CD14-positive monocyte (primary cell): ENCODE measurements at regions not wholly inside any gene's neighbourhood (a gene's known extent, or its start where the extent isn't known, plus 50 kb on each side); places are given as distances from the start of the nearest gene placed in this dataset.

Experiments used
- DNase-seq, 3 donors: peaks; one replicate each; pipeline ENCODE4 v3.0.0-alpha.2; 2011 to 2022
- H2AFZ ChIP-seq: 2 replicates; pipeline ENCODE4 v1.6.0; 2012; ENCODE audit warnings: mild to moderate bottlenecking, low read depth, low read length, inconsistent platforms; ENCODE audit not compliant: insufficient read depth, poor library complexity, severe bottlenecking
- H3K27ac ChIP-seq, 2 donors: 1 replicate in 1 of 2; 2 replicates in 1 of 2; pipeline ENCODE4 v1.5.1; 2012 to 2013; ENCODE audit warnings: low read length in 2 of 2, control low read depth in 1 of 2, inconsistent platforms in 1 of 2, low read depth in 1 of 2, mild to moderate bottlenecking in 1 of 2
- H3K27me3 ChIP-seq, 2 donors: one replicate each; pipeline versions ENCODE4 v1.6.0 to v1.6.1; 2011 to 2013; ENCODE audit warnings: low read length in 2 of 2; ENCODE audit not compliant: control insufficient read depth in 2 of 2, insufficient read depth in 2 of 2
- H3K36me3 ChIP-seq, 2 donors: replicated peaks in 1 of 2; 1 replicate in 1 of 2; 2 replicates in 1 of 2; pipeline versions ENCODE4 v1.5.1 to v1.6.1; 2012 to 2013; ENCODE audit warnings: low read length in 2 of 2, control low read depth in 1 of 2, inconsistent platforms in 1 of 2, mild to moderate bottlenecking in 1 of 2; ENCODE audit not compliant: insufficient read depth in 2 of 2, control insufficient read depth in 1 of 2
- H3K4me1 ChIP-seq, 2 donors: 1 replicate in 1 of 2; 2 replicates in 1 of 2; pipeline versions ENCODE4 v1.5.1 to v1.6.1; 2012 to 2013; ENCODE audit warnings: low read length in 2 of 2, control low read depth in 1 of 2, inconsistent platforms in 1 of 2, mild to moderate bottlenecking in 1 of 2, moderate library complexity in 1 of 2; ENCODE audit not compliant: insufficient read depth in 2 of 2, control insufficient read depth in 1 of 2
- H3K4me2 ChIP-seq: replicated peaks from 2 replicates; pipeline ENCODE3; 2012; ENCODE audit warnings: low read length, moderate library complexity, mild to moderate bottlenecking; ENCODE audit not compliant: poor library complexity, severe bottlenecking; ENCODE audit errors: extremely low read depth
- H3K4me3 ChIP-seq, 3 experiments: fragments of 200-600 bp in 1 of 3; sonication (generic) in 1 of 3; replicated peaks in 1 of 3; 1 replicate in 2 of 3; 2 replicates in 1 of 3; pipeline ENCODE4 v1.5.1; 2011 to 2013; ENCODE audit warnings: low read length in 3 of 3, mild to moderate bottlenecking in 3 of 3, control low read depth in 2 of 3, low read depth in 2 of 3, inconsistent platforms in 1 of 3, moderate library complexity in 1 of 3
- H3K79me2 ChIP-seq: 2 replicates; pipeline ENCODE4 v1.6.0; 2012; ENCODE audit warnings: mild to moderate bottlenecking, control low read depth, inconsistent platforms, low read length, moderate library complexity; ENCODE audit not compliant: insufficient read depth
- H3K9ac ChIP-seq: 2 replicates; pipeline ENCODE4 v1.6.0; 2017; ENCODE audit warnings: low read length, mild to moderate bottlenecking; ENCODE audit not compliant: insufficient read depth, poor library complexity, severe bottlenecking
- H3K9me3 ChIP-seq, 2 donors: replicated peaks in 1 of 2; 1 replicate in 1 of 2; 2 replicates in 1 of 2; pipeline versions ENCODE4 v1.5.1 to v1.6.1; 2012 to 2013; ENCODE audit warnings: low read length in 2 of 2, control low read depth in 1 of 2; ENCODE audit not compliant: control insufficient read depth in 1 of 2, insufficient read depth in 1 of 2
- H4K20me1 ChIP-seq: 2 replicates; pipeline ENCODE4 v1.6.0; 2012; ENCODE audit warnings: mild to moderate bottlenecking, low read length, control low read depth, moderate library complexity; ENCODE audit not compliant: insufficient read depth
- H3K27ac Mint-ChIP-seq, 7 donors: one replicate each; pipeline ENCODE4 v1.8.0; 2020; ENCODE audit warnings: mild to moderate bottlenecking in 7 of 7, mixed read lengths in 7 of 7, moderate library complexity in 6 of 7, inconsistent platforms in 2 of 7
- H3K27me3 Mint-ChIP-seq, 3 donors: one replicate each; pipeline ENCODE4 v1.8.0; 2021 to 2022; ENCODE audit warnings: low read depth in 3 of 3, mild to moderate bottlenecking in 3 of 3, mixed read lengths in 3 of 3, moderate library complexity in 3 of 3, inconsistent platforms in 1 of 3
- H3K36me3 Mint-ChIP-seq, 2 donors: one replicate each; pipeline ENCODE4 v1.8.0; 2020; ENCODE audit warnings: mixed read lengths in 2 of 2, inconsistent platforms in 1 of 2, mild to moderate bottlenecking in 1 of 2
- H3K4me1 Mint-ChIP-seq: one replicate; pipeline ENCODE4 v1.8.0; 2020; ENCODE audit warnings: mild to moderate bottlenecking, mixed read lengths
- H3K4me3 Mint-ChIP-seq, 2 donors: one replicate each; pipeline ENCODE4 v1.8.0; 2020; ENCODE audit warnings: mild to moderate bottlenecking in 2 of 2, mixed read lengths in 2 of 2, moderate library complexity in 1 of 2
- H3K9me3 Mint-ChIP-seq, 7 donors: one replicate each; pipeline ENCODE4 v1.8.0; 2020 to 2022; ENCODE audit warnings: mixed read lengths in 7 of 7, mild to moderate bottlenecking in 6 of 7, moderate library complexity in 6 of 7, inconsistent platforms in 2 of 7
- WGBS: methylation state at CpG from one replicate; pipeline ENCODE4 v1.1.5; 2013; ENCODE audit warnings: missing lambda C conversion rate; ENCODE audit not compliant: insufficient coverage; 5-methylcytosine and 5-hydroxymethylcytosine counted together
- intact Hi-C, 2 donors: fragments of 100-400 bp; cut with micrococcal nuclease; formaldehyde crosslinking; loops; one replicate each; pipeline versions ENCODE4 v1.15.0 to v1.15.1; 2023
- TF ChIP-seq, protein P1 (sequence below): fragments of 200-600 bp; IDR thresholded peaks from one replicate; pipeline ENCODE4 v1.8.0; 2022; ENCODE audit warnings: antibody characterized with exemption, mild to moderate bottlenecking

- no peak overlapping the region for H2AFZ ChIP-seq
- H3K9ac ChIP-seq, result no peak overlapping the region
- no peaks in the 10 kb centered on the region for H3K9me3 ChIP-seq
- intact Hi-C loops, result no loop called here
- peaks cover 0 to 6% (median 1%) of the 10 kb centered on the region in 7 donors for H3K9me3 Mint-ChIP-seq
- H3K4me3 ChIP-seq, result no peak overlapping the region
- no peaks in the 10 kb centered on the region for H3K79me2 ChIP-seq
- H3K4me2 ChIP-seq, result no peak overlapping the region
- H3K27ac Mint-ChIP-seq, result no peak overlapping the region
- no peaks in the 10 kb centered on the region for H3K36me3 Mint-ChIP-seq
- no peak overlapping the region for H3K27ac ChIP-seq
- H3K27me3 ChIP-seq, result no peaks in the 10 kb centered on the region
- no peaks in the 10 kb centered on the region for H4K20me1 ChIP-seq
- TF ChIP-seq, protein P1, sequence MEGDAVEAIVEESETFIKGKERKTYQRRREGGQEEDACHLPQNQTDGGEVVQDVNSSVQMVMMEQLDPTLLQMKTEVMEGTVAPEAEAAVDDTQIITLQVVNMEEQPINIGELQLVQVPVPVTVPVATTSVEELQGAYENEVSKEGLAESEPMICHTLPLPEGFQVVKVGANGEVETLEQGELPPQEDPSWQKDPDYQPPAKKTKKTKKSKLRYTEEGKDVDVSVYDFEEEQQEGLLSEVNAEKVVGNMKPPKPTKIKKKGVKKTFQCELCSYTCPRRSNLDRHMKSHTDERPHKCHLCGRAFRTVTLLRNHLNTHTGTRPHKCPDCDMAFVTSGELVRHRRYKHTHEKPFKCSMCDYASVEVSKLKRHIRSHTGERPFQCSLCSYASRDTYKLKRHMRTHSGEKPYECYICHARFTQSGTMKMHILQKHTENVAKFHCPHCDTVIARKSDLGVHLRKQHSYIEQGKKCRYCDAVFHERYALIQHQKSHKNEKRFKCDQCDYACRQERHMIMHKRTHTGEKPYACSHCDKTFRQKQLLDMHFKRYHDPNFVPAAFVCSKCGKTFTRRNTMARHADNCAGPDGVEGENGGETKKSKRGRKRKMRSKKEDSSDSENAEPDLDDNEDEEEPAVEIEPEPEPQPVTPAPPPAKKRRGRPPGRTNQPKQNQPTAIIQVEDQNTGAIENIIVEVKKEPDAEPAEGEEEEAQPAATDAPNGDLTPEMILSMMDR, result no peak
- no peak overlapping the region for H3K4me3 Mint-ChIP-seq
- DNase-seq, result no peak
- no peaks in the 10 kb centered on the region for H3K36me3 ChIP-seq
- no peaks in the 10 kb centered on the region for H3K27me3 Mint-ChIP-seq
- no peaks in the 10 kb centered on the region for H3K4me1 ChIP-seq
- H3K4me1 Mint-ChIP-seq, result no peaks in the 10 kb centered on the region
- WGBS, result 100% methylated on average over 5 of the region's 7 CpGs
Measured at GRCh38 chr6:156526081-156526480, 251.1 kb upstream of the ARID1B start.

GRCh38 chr6:156525541-156525940 is 251.6 kb upstream of the ARID1B start:
- Mint-ChIP-seq H3K9me3 (peaks cover 0 to 7% (median 3%) of the 10 kb centered on the region in 7 donors), H3K27ac (no peak overlapping the region), H3K27me3 (no peaks in the 10 kb centered on the region), H3K4me1 (no peaks in the 10 kb centered on the region), H3K4me3 (no peak overlapping the region), H3K36me3 (no peaks in the 10 kb centered on the region)
- no peaks in the 10 kb centered on the region for H3K27me3 ChIP-seq
- H2AFZ ChIP-seq, result no peak overlapping the region
- no peak overlapping the region for H3K27ac ChIP-seq
- no peaks in the 10 kb centered on the region for H3K36me3 ChIP-seq
- no peak overlapping the region for H3K4me3 ChIP-seq
- H3K9ac ChIP-seq, result no peak overlapping the region
- no peaks in the 10 kb centered on the region for H3K9me3 ChIP-seq
- H4K20me1 ChIP-seq, result no peaks in the 10 kb centered on the region
- H3K79me2 ChIP-seq, result no peaks in the 10 kb centered on the region
- DNase-seq, result no peak
- TF ChIP-seq, protein P1, result no peak
- 91% methylated on average over 4 of the region's 6 CpGs for WGBS
- intact Hi-C loops, result no loop called here
- no peaks in the 10 kb centered on the region for H3K4me1 ChIP-seq
- no peak overlapping the region for H3K4me2 ChIP-seq
